Stromal cell of bone marrow (primary cell): ENCODE measurements at regions not wholly inside any gene's neighbourhood (a gene's known extent, or its start where the extent isn't known, plus 50 kb on each side); places are given as distances from the start of the nearest gene placed in this dataset.
"Not testable (repeated sequence)": the region's sequence is repeated elsewhere in the genome, so short reads cannot be mapped to it uniquely, and the experiment has no call there.

Experiments used
- DNase-seq: peaks from one replicate; pipeline ENCODE4 v3.0.0-alpha.2; 2012; ENCODE audit warnings: low read depth

GRCh38 chr1:88544195-88544594 lies 139.9 kb upstream of the PKN2 start:
- no peak for DNase-seq

GRCh38 chr1:88549536-88549935 lies 134.5 kb upstream of the PKN2 start:
- no peak for DNase-seq

GRCh38 chr1:88552226-88552625 lies 131.8 kb upstream of the PKN2 start:
- no peak for DNase-seq

- no peak for DNase-seq
These were observed 127.1 kb upstream of the PKN2 start for GRCh38 chr1:88557014-88557413.

- DNase-seq: no peak
These were observed 123.5 kb upstream of the PKN2 start for GRCh38 chr1:88560621-88561020.

- no peak for DNase-seq
These were observed 121.1 kb upstream of the PKN2 start for GRCh38 chr1:88562991-88563390.

GRCh38 chr1:88566615-88567387 lies 117.3 kb upstream of the PKN2 start:
- no peak for DNase-seq

- DNase-seq: no peak
These were observed 112.6 kb upstream of the PKN2 start for GRCh38 chr1:88571506-88571905.

GRCh38 chr1:88579598-88579997 lies 104.5 kb upstream of the PKN2 start:
- no peak for DNase-seq

GRCh38 chr1:88581703-88582102 lies 102.4 kb upstream of the PKN2 start:
- DNase-seq: no peak

GRCh38 chr1:88593358-88593757 lies 90.7 kb upstream of the PKN2 start:
- no peak for DNase-seq

GRCh38 chr1:88595355-88596002 lies 88.6 kb upstream of the PKN2 start:
- DNase-seq: peak; percentile 14

GRCh38 chr1:88597973-88598372 lies 86.1 kb upstream of the PKN2 start:
- not testable (repeated sequence) for DNase-seq

GRCh38 chr1:88608139-88608943 lies 75.7 kb upstream of the PKN2 start:
- peak; percentile 10 for DNase-seq

GRCh38 chr1:88609051-88609450 lies 75.0 kb upstream of the PKN2 start:
- DNase-seq: no peak

- DNase-seq: no peak
These were observed 73.4 kb upstream of the PKN2 start for GRCh38 chr1:88610687-88611086.

- DNase-seq: no peak
These were observed 71.8 kb upstream of the PKN2 start for GRCh38 chr1:88612292-88612691.

GRCh38 chr1:88612773-88613172 lies 71.3 kb upstream of the PKN2 start:
- no peak for DNase-seq

GRCh38 chr1:88618331-88618730 lies 65.7 kb upstream of the PKN2 start:
- no peak for DNase-seq

GRCh38 chr1:88623101-88623500 lies 61.0 kb upstream of the PKN2 start:
- DNase-seq: not testable (repeated sequence)
